NCI-H2081 treated with DMSO at 0.1 percent for 48 hours (cell line): ENCODE measurements at regions not wholly inside any gene's neighbourhood (a gene's known extent, or its start where the extent isn't known, plus 50 kb on each side); places are given as distances from the start of the nearest gene placed in this dataset.
"Not testable (repeated sequence)": the region's sequence is repeated elsewhere in the genome, so short reads cannot be mapped to it uniquely, and the experiment has no call there.

Experiments used
- DNase-seq: peaks from one replicate; lab custom pipeline; 2025; lab: John Stamatoyannopoulos, UW

- DNase-seq, result no peak
Measured at GRCh38 chr3:71958533-71958932, 173.6 kb upstream of the PROK2 start.

- no peak for DNase-seq
Measured at GRCh38 chr3:71956716-71957115, 171.8 kb upstream of the PROK2 start.

- no peak for DNase-seq
Measured at GRCh38 chr3:71956069-71956340, 171.1 kb upstream of the PROK2 start.

DNA sequence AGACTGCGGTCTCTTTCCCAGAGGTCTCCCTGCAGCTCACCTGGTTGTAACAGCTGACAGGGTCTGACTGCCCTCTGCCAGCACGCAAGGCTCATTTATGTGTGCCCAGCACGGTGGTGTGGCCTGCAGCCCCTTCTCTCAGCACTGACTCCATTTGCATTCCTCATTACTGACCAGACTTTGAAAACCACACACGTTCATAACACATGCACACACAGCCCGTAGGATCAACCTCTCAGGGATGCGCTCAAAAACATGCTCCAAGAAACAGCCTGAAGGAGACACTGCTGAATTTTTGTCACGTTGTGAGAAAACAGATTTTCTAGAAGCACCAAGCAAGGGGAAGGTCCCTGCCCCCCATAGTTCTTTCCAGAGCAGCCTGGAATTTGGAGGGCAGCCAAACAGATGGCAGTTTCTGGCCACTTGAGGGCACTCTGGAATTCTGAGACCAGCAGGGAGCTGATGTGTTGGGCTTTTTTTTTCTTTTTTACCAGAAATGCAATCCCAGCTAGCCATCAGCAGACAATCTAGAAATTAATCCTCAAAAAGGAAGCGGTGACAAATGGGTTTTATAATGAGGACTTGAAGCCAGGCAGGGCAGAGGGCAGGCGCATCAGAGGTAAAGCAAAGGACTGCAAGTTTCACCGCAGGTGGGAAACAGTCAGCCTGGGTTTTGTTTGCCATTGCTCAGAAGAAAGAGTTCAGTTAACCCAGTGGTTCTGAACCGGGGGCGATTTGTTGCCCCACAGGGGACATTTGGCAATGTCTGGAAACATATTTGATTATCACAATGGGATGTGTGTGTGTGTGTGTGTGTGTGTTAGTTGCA lies 170.5 kb upstream of the PROK2 start:
- DNase-seq, result peak; percentile 63

DNA sequence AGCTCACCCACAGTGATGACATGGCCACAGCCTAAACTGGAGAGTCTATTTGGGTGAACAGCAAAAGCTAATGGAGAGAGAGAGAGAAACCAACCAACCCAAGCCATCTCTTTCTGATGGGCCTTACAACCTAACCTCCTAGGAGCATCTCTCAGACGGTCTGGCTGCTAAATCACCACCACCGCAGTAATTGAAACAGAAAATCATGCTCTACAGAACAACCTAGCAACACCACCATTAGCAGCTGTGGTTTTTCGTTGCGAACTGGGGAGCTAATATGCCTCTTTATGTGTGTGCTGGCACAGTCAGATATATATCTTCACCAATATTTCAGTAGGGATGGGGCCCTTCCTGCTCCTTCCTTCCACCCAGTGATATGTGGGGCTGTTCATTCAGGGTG lies 166.9 kb upstream of the PROK2 start:
- no peak for DNase-seq

DNA sequence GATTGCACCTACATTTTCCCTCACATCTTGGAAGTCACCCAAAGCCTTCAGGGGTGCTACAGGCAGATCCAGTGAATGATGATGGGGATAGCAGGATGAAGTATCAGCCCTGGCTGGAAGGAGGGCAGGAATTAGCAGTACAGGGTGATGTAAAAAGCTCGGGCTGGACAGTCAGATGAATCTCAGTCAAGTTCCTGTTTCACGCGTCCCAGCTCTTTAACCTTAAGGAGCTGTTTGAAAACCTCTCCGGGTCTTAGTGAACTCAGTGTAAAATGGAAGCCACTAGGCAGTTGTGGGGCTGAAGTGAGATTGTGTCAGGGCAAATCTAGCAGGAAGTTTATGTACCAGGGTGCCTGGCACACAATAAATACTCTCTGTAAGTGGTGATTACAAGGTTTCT lies 166.4 kb upstream of the PROK2 start:
- DNase-seq, result no peak

DNA sequence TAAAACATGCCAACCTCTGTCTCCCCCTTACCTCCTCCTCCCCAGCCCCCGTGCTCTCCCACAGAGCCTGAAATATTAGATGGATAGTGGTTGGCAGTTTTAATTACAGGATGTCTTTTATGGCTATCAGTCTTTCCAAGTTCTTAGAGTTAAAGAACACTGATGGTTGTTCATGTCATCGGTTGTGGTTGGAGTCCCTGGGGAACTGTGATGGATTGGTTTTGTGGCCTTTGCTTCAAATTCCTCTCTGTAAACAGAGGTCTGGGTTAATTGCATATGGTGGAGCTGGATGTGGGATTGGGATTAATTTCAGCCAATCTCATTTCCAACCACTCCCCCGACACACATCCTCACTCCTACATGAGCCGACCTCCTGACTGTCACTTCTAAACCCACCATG lies 164.5 kb upstream of the PROK2 start:
- no peak for DNase-seq

GRCh38 chr3:71944482-71945065 lies 159.6 kb upstream of the PROK2 start:
- peak; percentile 64 for DNase-seq

DNA sequence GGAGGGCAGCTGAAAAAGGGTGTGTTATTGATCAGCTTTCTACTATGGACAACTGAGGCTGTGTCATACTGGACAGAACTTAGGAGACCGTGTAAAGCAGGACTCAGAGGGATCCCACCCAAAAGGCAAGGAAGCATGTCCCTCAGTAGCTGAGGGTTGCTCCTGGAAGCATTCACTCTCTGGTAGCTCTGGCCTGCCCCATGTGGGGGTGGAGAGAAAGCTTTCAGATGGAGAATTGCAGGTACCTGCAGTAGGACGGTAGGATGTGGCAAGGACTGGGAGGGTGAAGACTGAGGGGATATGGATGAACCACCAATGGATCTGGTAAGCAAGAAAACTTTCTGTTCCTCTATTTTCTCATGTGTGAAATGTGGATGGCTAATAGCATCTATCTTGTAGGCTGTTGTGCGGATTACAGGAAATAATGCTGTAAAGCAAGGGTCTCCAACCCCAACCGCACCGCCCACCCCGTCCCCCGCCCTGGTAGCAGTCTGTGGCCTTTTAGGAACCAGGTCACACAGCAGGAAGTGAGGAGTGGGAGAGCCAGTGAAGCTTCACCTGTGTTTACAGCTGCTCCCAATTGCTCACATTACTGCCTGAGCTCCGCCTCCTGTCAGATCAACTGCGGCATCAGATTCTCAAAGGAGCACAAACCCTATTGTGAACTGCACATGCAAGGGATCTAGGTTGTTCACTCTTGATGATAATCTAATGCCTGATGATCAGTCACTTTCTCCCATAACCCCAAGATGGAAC lies 157.7 kb upstream of the PROK2 start:
- DNase-seq, result no peak

GRCh38 chr3:71940486-71940885 lies 155.5 kb upstream of the PROK2 start:
- DNase-seq, result no peak

DNA sequence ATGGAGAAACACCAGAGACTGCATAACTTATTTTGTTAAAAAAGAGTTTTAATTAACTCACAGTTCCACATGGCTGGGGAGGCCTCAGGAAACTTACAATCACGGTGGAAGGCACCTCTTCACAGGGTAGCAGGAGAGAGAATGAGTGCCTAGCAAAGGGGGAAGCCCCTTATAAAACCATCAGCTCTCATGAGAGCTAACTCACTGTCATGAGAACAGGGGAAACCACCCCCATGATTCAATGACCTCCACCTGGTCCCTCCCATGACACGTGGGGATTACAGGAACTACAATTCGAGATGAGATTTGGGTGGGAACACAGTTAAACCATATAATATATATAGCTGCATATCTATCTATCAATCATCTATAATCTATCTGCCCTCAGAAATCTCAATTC lies 153.1 kb upstream of the PROK2 start:
- not testable (repeated sequence) for DNase-seq

DNA sequence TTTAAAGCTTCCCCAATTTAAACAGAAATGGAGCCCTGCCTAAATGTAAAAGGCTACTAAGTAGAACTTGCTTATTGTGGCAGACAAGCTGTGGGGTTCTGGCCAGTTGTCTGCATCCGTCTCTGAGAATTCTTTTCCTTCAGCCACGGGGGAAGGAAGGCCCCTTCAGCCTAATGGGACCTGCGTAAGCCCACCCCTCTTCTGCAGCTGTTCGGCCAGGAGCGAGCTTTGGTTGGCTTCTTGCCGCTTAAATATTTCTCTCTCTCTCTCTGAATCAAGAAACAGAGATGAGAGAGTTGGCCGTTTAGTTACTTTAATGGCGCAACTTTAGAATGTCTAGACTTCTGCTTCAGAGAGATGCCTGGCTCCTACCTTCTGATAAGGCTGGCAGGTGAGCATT lies 151.7 kb upstream of the PROK2 start:
- no peak for DNase-seq

DNA sequence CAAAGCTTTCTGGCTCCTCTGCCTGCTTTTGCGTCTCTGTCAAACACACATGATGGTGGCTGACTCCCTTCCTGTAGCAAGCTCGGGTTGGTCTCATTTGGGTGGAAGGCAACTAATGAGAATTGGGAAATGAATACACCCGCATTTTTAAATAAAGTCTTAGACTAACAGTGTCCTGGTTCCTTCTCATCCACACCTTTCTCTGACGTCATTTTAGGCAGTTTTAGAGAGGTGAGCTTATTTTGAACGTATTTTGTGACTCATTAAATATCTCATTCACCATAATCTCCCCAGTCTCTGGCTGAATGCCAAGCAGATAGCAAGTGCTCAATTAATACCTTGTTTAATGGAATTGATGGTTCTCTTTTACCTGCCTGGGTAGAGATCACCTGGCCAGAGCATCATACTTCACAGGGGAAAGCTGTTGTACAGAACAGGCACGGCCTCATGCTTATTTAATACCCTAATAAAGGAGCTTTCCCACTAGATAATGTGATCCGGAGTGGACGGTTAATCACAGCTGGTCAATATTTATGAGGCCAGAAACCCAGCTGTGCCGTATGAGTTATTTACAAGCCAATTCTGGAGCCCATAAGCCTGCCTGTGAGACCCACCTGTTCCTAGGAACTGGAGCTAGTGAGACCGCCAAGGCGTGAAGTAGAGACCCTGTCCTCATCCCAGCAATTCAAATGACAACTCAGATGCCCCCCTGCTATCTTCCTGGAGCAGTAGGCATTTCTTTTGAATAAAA lies 149.7 kb upstream of the PROK2 start:
- no peak for DNase-seq

DNA sequence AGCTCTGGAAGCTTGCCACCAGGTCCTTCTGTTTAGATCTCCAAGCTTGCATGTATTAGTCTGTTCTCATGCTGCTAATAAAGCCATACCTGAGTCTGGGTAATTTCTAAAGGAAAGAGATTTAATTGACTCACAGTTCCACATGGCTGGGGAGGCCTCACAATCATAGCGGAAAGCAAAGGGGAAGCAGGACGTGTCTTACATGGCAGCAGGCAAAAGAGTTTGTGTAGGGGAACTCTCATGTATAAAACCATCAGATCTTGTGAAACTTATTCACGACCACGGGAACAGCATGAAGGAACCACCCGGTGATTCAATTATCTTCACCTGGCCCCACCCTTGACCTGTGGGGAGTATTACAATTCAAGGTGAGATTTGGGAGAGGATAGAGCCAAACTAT lies 147.0 kb upstream of the PROK2 start:
- no peak for DNase-seq

GRCh38 chr3:71930056-71930991 lies 145.4 kb upstream of the PROK2 start:
- peak; percentile 5 for DNase-seq

GRCh38 chr3:71928212-71928611 lies 143.3 kb upstream of the PROK2 start:
- no peak for DNase-seq

- no peak for DNase-seq
Measured at GRCh38 chr3:71927505-71928066, 142.6 kb upstream of the PROK2 start.

GRCh38 chr3:71926616-71927015 lies 141.7 kb upstream of the PROK2 start:
- no peak for DNase-seq

DNA sequence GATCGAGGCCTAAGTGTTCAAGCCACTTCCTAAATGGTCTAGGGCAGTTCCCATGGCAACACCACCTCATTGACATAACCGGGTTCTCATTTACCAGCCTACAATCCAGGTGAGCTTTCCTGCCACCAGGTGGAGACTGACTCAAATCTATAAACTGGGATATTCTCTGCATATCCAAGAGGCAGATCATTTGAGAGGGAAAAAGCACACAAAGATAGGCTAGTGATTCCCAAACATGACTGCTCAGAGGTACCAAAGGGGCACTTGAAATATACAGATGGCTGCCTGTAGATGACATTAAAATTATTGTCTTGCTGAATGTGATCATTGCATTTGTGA lies 141.3 kb upstream of the PROK2 start:
- DNase-seq, result peak; percentile 53

GRCh38 chr3:71925511-71926261 lies 140.7 kb upstream of the PROK2 start:
- not testable (repeated sequence) for DNase-seq

- DNase-seq, result no peak
Measured at GRCh38 chr3:71924721-71925120, 139.8 kb upstream of the PROK2 start.
